SK-N-SH (cell line): ENCODE measurements at regions not wholly inside any gene's neighbourhood (a gene's known extent, or its start where the extent isn't known, plus 50 kb on each side); places are given as distances from the start of the nearest gene placed in this dataset.

Experiments used
- CTCF ChIP-seq: fragments of 200-600 bp; sonication (generic); IDR thresholded peaks from 2 replicates; pipeline ENCODE4 v1.6.1; 2017; ENCODE audit warnings: antibody characterized with exemption, mild to moderate bottlenecking, moderate library complexity
- ELF1 ChIP-seq: IDR thresholded peaks from 2 replicates; pipeline ENCODE4 v1.4.0; 2012
- EZH2phosphoT487 ChIP-seq: fragments of 200-600 bp; sonication (generic); IDR thresholded peaks from 2 replicates; pipeline ENCODE4 v1.6.1; 2017; ENCODE audit warnings: low read depth, mixed run types, mild to moderate bottlenecking, antibody characterized with exemption, moderate library complexity, borderline replicate concordance
- GABPA ChIP-seq: IDR thresholded peaks from 2 replicates; pipeline ENCODE4 v1.4.0; 2012; ENCODE audit warnings: low read depth, mild to moderate bottlenecking
- GATA2 ChIP-seq: sonication (generic); formaldehyde crosslinking; IDR thresholded peaks from 2 replicates; pipeline ENCODE4 v1.5.0; 2020; ENCODE audit warnings: mild to moderate bottlenecking, missing genetic modification reagents
- MEF2A ChIP-seq: IDR thresholded peaks from 2 replicates; pipeline ENCODE4 v1.4.0; 2012; ENCODE audit warnings: low read depth, borderline replicate concordance
- NFIC ChIP-seq: IDR thresholded peaks from 2 replicates; pipeline ENCODE4 v1.4.0; 2012; ENCODE audit warnings: borderline replicate concordance
- POLR2AphosphoS5 ChIP-seq: IDR thresholded peaks from 2 replicates; pipeline ENCODE4 v1.6.1; 2012; ENCODE audit warnings: low read depth, low read length
- RAD21 ChIP-seq: IDR thresholded peaks from 2 replicates; pipeline ENCODE4 v1.6.1; 2012; ENCODE audit warnings: mild to moderate bottlenecking, low read length
- SMC3 ChIP-seq: IDR thresholded peaks from 2 replicates; pipeline ENCODE4 v1.6.1; 2012; ENCODE audit warnings: low read depth, low read length, improper control_type of control experiment
- TAF1 ChIP-seq: IDR thresholded peaks from 2 replicates; pipeline ENCODE4 v1.6.1; 2012; ENCODE audit warnings: low read depth, mild to moderate bottlenecking, low read length, moderate library complexity, borderline replicate concordance
- YY1 ChIP-seq: IDR thresholded peaks from 2 replicates; pipeline ENCODE4 v1.4.0; 2012; ENCODE audit warnings: low read depth, mild to moderate bottlenecking

- TF ChIP-seq CTCF = no peak
- TF ChIP-seq ELF1 = no peak
- TF ChIP-seq TAF1 = no peak
- TF ChIP-seq NFIC = no peak
- no peak for TF ChIP-seq EZH2phosphoT487
- no peak for TF ChIP-seq GATA2 (CRISPR knock-in tag)
- TF ChIP-seq YY1 = no peak
- TF ChIP-seq RAD21 = no peak
- TF ChIP-seq SMC3 = no peak
- TF ChIP-seq MEF2A = no peak
- no peak for TF ChIP-seq POLR2AphosphoS5
- TF ChIP-seq GABPA = no peak
Observed at GRCh38 chr12:107423531-107423930, 262.1 kb upstream of the PWP1 start.
